ENCODE measurements at regions not wholly inside any gene's neighbourhood (a gene's known extent, or its start where the extent isn't known, plus 50 kb on each side); places are given as distances from the start of the nearest gene placed in this dataset.

GRCh38 chr18:34329840-34330239 lies 105.1 kb upstream of the NOL4 start:
- TF ChIP-seq CTCF (IDR thresholded peaks at IDR 0.05): no peak
- no peak for TF ChIP-seq POLR2A (IDR thresholded peaks at IDR 0.05)
- no peak for TF ChIP-seq POLR2AphosphoS5 (IDR thresholded peaks at IDR 0.05)
